ENCODE measurements at regions not wholly inside any gene's neighbourhood (a gene's known extent, or its start where the extent isn't known, plus 50 kb on each side); places are given as distances from the start of the nearest gene placed in this dataset.

DNA sequence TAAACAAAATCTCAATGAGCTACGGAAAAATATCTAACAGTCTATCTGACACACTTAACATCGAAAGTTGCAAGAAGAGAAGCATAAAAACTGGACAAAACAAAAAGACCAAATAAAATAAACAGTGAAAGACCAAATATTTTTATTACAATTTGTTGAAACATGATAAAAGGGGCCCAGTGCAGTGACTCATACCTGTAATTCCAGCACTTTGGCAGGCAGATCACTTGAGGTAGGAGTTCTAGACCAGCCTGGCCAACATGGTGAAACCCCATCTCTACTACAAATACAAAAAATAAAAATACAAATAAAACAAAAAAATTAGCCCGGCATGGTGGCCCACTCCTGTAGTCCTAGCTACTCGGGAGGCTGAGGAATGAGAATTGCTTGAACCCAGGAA, 914.0 kb upstream of the ALCAM start:
- TF ChIP-seq, protein P1, sequence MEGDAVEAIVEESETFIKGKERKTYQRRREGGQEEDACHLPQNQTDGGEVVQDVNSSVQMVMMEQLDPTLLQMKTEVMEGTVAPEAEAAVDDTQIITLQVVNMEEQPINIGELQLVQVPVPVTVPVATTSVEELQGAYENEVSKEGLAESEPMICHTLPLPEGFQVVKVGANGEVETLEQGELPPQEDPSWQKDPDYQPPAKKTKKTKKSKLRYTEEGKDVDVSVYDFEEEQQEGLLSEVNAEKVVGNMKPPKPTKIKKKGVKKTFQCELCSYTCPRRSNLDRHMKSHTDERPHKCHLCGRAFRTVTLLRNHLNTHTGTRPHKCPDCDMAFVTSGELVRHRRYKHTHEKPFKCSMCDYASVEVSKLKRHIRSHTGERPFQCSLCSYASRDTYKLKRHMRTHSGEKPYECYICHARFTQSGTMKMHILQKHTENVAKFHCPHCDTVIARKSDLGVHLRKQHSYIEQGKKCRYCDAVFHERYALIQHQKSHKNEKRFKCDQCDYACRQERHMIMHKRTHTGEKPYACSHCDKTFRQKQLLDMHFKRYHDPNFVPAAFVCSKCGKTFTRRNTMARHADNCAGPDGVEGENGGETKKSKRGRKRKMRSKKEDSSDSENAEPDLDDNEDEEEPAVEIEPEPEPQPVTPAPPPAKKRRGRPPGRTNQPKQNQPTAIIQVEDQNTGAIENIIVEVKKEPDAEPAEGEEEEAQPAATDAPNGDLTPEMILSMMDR (IDR thresholded peaks at IDR 0.05): no peak
- no peak for TF ChIP-seq ZFP36 (IDR thresholded peaks at IDR 0.05; ENCODE audit: borderline replicate concordance, partially characterized antibody)
- TF ChIP-seq JUN (IDR thresholded peaks at IDR 0.05): no peak

Measured in A549 (cell line).